ENCODE measurements at regions not wholly inside any gene's neighbourhood (a gene's known extent, or its start where the extent isn't known, plus 50 kb on each side); places are given as distances from the start of the nearest gene placed in this dataset.
A peak's percentile ranks its signal among the peaks of the same experiment; 100 is the strongest.
"Not testable (repeated sequence)": the region's sequence is repeated elsewhere in the genome, so short reads cannot be mapped to it uniquely, and the experiment has no call there.

- Histone ChIP-seq H3K4me1 (no peaks in the 10 kb centered on the region), H3K27me3 (no peaks in the 10 kb centered on the region), H3K27ac (no peak overlapping the region), H3K4me3 (no peak overlapping the region), H3K9me3 (no peaks in the 10 kb centered on the region), H3K36me3 (no peaks in the 10 kb centered on the region)
- TF ChIP-seq CTCF (IDR thresholded peaks at IDR 0.05): no peak
- TF ChIP-seq POLR2A (IDR thresholded peaks at IDR 0.05): no peak
- no peak for DNase-seq
These were observed 96.3 kb upstream of the ZC4H2 start for GRCh38 chrX:65072590-65072989.

DNA sequence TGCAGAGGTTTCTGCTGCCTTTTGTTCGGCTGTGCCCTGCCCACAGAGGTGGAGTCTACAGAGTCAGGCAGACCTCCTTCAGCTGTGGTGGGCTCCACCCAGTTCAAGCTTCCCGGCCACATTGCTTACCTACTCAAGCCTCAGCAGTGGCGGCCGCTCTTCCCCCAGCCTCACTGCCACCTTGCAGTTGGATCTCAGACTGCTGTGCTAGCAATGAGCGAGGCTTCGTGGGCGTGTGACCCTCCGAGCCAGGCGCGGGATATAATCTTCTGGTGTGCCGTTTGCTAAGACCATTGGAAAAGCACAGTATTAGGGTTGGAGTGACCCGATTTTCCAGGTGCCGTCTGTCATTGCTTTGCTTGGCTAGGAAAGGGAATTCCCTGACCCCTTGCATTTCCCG is 82.4 kb upstream of the ZC4H2 start:
- not testable (repeated sequence) for H3K36me3 ChIP-seq, H3K27ac ChIP-seq, H3K4me1 ChIP-seq

GRCh38 chrX:65045001-65045400 is 68.8 kb upstream of the ZC4H2 start:
- no peaks in the 10 kb centered on the region for H3K9me3 ChIP-seq
- no peak overlapping the region for H3K27ac ChIP-seq
- no peaks in the 10 kb centered on the region for H3K4me1 ChIP-seq
- H3K4me3 ChIP-seq: no peak overlapping the region
- no peaks in the 10 kb centered on the region for H3K27me3 ChIP-seq
- no peaks in the 10 kb centered on the region for H3K36me3 ChIP-seq
- DNase-seq: no peak
- TF ChIP-seq POLR2A (IDR thresholded peaks at IDR 0.05) (no peak), CTCF (IDR thresholded peaks at IDR 0.05) (no peak)

More for the DNA sequence above, 82.4 kb upstream of the ZC4H2 start:
- H3K27me3 ChIP-seq, H3K9me3 ChIP-seq, DNase-seq, H3K4me3 ChIP-seq: not testable (repeated sequence)

DNA sequence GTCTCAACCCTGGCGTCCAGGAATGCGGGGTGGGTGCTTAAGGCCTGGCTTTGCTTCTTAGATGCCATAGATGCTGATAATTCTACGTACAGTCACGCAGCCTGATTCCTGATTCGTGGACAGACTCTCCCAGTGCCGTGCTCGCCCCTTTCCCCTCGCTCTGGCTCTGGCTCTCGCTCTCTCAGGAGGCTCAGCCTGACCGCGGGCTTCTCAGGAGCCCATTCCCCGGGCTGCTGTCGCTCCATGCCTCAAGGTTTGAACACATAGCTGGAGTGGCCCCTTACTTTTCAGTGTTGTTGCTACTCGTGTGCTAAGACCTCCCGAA is 59.2 kb upstream of the ZC4H2 start:
- Histone ChIP-seq H3K27ac (peak overlapping the region; percentile 81 to 94 (median 86)), H3K4me1 (no peaks in the 10 kb centered on the region), H3K4me3 (peak overlapping the region; percentile 53 to 84 (median 63)), H3K36me3 (no peaks in the 10 kb centered on the region), H3K9me3 (no peaks in the 10 kb centered on the region), H3K27me3 (no peaks in the 10 kb centered on the region)
- DNase-seq: peak in 2 of 3 donors; percentile 22 to 53
- TF ChIP-seq POLR2A (IDR thresholded peaks at IDR 0.05) (no peak), CTCF (IDR thresholded peaks at IDR 0.05) (no peak)

DNA sequence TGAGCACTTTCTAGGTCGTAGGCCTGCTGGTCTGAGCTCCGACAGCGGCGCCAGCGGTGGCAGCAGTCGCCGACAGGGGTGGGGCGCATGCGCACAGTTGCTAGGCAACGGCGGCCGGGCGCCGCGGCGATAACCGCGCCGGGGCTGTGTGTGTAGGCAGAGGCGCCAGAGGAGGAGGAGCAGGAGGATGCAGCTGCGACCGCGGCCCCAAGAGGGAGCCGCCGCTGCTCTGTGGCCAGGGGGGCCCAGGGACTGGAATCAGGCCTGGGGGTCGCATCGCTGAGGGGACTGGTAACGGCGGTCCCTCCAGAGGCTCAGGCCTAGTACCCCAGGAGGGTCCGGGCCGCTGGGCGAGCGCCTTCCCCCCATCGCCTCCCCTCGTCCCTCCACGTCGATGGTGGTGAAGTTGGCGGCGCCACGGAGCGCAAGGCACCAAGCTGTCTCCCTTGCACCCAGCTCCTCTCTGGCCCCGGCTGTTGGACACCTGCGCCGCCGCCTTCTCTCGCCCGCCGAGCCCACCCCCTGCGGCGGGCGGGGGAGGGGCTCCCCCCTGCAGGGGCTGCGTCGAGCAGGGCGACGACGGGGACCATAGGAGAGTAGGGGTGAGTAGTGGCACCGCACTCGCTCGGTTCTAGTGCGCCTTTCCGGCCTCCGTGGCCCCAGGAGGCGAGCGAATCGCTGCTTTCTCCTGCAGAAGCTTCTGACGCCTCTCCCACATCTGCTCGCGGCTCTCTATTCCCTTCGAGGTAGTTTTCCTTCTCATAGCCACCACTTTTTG is 58.6 kb upstream of the ZC4H2 start, which contains the start of gene ZC3H12B:
ZC3H12B (plus strand) TSS at position 159 of the 778 bp plus-strand sequence.
- peak; percentile 75 to 90 (median 85) for DNase-seq
- H3K27ac ChIP-seq: peak within 1 kb of the TSS; percentile 81 to 94 (median 86)
- H3K4me1 ChIP-seq: no peaks in the 10 kb centered on the region
- H3K9me3 ChIP-seq: no peaks in the 10 kb centered on the region
- H3K27me3 ChIP-seq: no peaks in the 10 kb centered on the region
- TF ChIP-seq POLR2A (IDR thresholded peaks at IDR 0.05) (peak; percentile 30 to 34), CTCF (IDR thresholded peaks at IDR 0.05) (peak; percentile 7 to 64 (median 52))
- H3K36me3 ChIP-seq: no peaks in the 10 kb centered on the region
- peak within 1 kb of the TSS; percentile 53 to 84 (median 63) for H3K4me3 ChIP-seq

- H3K9me3 ChIP-seq: no peaks in the 10 kb centered on the region
- H3K27ac ChIP-seq: peak overlapping the region; percentile 81 to 94 (median 86)
- no peaks in the 10 kb centered on the region for H3K36me3 ChIP-seq
- no peak for TF ChIP-seq POLR2A (IDR thresholded peaks at IDR 0.05)
- no peak for TF ChIP-seq CTCF (IDR thresholded peaks at IDR 0.05)
- no peaks in the 10 kb centered on the region for H3K27me3 ChIP-seq
- H3K4me3 ChIP-seq: peak overlapping the region; percentile 53 to 84 (median 63)
- H3K4me1 ChIP-seq: no peaks in the 10 kb centered on the region
- DNase-seq: no peak
These were observed 58.0 kb upstream of the ZC4H2 start for GRCh38 chrX:65034292-65034667.

All from Peyer's patch (tissue), 4 donors.